ENCODE measurements at regions not wholly inside any gene's neighbourhood (a gene's known extent, or its start where the extent isn't known, plus 50 kb on each side); places are given as distances from the start of the nearest gene placed in this dataset.

DNA sequence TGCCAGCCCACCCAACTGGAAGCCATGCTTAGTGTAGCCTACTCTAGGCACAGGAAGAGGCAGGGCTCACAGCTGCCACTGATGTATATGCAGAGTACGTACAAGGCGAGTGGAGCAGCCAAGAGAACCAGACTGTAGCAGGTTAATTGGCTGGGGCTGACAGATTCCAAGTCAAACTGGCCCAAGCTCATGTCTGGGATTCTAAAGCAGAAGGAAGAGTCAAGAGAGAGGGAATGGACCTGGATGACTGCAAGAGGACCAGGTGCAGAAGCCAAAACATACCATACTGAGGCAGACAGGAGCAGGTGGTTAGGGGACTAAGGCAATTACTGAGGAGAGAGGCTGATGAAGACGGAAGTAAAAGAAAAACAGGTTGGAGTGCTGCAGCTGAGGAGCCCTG is 51.3 kb upstream of the LRRN2 start:
- DNase-seq: no peak

DNA sequence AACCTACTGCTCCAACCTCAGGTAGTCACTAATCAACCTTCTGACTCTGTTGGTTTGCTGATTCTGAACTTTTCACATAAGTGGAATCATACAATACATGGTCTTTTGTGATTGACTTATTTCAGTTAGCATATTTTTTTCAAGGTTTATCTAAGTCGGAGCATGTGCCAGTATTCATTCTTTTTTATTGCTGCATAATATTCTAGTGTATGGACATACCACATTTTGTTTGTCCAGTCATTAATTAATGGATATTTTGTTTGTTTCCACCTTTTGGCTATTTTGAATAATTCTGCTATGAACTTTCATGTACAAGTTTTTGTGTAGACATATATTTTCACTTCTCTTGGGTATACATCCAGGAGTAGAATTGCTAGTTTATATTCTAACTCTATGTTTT is 53.0 kb upstream of the LRRN2 start:
- DNase-seq: no peak

DNA sequence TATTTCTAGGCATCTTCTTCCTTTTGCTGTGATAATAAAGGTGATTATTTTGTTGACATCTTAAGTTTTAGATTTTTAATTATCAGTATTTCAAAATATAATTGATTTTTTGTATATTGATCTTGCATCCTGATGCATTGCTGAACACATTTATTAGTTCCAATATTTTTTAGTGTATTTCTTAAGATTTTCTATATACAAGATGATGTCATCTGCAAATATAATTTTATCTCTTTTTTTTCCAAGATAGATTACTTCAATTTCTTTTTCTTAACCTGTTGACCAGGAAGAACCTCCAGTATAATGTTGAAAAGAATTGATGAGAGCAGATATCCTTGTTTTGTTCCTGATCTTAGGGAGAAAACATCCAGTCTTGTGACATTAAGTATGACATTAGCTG is 54.8 kb upstream of the LRRN2 start:
- DNase-seq: no peak

DNA sequence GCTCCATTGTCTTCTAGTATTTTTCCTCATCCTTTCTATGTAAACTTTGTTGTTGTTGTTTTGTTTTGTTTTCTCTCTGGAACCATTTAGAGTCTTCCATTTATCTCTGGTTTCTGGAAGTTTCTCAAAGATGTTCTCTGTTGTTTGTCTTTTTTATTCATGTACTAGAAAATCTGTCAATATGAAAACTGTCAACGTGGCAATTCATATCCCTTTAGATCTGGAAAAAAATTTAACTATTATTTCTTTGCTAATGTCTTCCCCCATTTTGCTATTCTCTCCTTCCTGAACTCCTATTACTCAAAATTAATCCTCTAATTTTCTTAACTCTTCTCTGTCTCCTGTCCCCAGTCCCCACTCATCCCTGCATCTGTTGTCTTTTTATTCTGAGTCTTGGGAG is 55.9 kb upstream of the LRRN2 start:
- DNase-seq: no peak

DNA sequence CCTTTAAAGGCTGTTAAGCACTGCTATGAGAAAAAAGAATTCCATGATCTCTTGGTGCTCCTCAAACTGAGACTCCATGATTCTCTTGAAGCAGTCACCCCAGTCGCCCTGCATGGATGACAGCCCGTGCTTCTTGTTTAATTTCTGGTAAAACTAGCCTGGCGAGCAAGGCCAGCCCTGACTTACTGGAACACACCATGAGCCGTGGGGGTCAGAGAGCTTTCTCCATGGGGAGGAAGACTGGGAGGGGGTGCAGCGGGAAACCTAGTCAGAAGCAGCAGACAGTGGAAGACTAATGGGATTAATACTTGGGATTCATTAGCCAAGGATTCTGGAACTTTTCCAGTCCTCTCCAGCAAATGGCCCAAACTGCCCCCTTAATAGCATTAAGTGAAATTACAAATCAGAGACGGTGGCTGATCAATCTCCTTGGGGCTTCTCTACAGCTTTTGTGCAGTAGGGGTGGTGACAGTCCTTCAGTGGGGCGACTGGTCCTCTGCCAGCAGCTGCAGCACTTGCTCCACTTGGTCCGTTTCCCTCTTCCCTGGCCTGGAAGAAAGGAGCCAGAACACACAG is 57.2 kb upstream of the LRRN2 start:
- DNase-seq: no peak

DNA sequence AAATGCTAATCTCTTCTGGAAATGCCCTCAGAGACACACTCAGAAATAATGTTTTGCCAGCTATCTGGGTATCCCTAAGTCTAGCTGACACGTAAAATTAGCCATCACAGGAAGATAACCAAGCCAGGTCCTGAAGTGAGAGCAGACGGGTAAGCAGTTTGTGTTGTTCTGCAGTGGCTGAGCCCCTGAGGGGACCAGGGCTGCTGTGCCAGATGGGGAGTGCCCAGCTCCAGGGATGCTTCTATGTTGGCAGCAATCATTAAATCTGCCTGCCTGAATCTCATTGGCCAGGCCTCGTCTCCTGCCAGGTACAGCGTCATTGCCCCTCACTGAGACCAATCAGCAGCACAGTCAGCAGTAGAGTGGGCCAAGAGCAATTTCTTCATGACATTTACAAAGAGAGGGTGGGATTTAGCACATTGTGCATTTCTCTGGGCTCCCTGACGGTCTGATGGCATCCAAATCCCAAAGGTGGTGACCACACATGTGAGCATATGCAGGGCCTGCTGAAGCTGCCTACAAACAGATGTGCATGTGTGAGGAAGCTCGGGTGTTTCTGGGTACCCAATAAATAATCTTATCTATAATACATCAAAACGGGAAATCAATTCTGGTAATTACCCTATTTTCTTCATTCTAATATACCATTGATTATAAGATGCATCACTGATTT is 58.7 kb upstream of the LRRN2 start:
- DNase-seq: no peak

DNA sequence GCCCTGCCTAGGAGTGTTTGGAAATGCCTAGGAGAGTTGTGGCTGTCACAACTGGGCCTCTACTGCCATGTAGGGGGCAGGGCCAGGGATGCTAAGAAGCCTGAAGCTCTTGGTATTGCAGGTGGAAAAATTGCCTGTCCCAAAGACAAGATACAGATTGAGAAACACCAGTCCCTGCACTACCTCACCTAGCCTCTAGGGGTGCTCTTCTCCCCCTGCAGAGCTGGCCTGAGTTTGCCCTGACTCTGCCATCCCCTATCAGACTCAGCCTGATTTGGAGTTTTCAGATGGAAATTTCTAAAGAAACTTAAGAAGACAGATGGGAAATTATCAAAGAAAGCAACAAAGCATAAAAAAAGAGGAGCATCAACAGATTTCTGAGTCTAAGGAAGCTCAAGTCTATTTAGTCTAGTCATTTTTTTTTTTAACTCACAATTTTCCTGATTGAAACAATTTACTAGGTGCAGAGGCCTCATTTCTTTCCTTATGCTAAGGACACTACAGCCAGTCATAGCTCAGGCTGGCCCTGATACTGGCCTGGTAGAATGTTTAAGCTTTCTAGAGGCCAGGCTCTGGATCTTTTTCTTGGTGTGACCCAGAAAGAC is 61.4 kb upstream of the LRRN2 start:
- peak; percentile 13 for DNase-seq

DNA sequence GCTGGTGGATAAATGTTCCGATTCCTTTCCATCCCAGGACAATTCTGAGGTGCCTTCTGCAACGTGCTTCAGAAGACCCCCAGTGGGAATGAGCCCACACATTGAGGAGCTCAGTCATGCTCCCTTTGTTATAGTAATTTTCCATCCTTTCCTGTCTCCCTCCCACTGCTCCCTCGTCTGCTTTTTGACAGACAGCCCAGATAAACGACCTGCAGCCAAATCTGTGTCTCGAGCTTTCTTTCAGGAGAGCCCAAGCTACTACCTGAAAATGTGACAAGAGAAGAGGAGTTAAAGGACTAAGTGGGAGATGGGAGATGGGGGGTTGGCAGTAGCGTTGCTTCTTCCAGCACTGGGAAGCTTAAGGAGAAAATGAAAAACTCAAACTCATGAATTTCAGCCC is 65.9 kb upstream of the LRRN2 start:
- no peak for DNase-seq

DNA sequence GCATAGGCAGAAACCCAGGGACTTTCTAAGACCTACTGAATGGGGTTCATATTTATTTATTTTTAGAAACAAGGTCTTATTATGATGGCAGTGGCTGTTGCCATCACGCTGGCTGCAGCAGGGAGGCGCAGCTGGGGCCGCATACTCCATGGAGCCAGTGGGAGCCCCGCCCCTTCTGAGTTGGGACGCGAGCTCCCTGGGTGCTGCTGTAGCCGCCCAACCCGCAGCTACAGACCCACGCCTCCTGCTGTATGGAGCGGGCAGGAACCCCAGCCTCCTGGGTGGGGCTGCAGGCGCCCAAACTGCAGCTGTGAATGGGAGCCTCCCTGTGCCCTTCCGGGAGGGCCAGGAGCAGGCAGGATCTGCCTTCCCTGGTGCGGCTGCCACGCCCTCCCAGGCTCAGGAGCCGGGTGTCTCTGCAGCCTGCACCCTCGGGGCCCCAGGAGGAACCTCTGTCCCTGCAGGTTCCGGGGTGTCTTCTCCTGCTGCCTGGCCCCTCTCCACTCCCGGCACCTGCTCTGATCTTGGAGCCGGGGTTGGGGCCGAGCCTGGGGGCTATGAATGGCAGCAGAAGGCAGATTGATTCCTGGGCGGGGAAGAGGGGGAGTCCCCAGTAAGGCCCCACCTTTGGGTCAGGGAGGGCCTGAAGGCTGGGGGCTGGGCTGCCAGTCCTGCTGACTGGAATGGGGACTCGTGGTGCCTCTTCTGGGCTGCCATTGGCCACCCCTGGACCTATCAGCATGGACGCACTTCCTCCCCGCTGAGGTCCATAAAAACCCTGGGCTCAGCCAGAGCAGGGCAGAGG is 66.5 kb upstream of the LRRN2 start:
- DNase-seq: no peak

DNA sequence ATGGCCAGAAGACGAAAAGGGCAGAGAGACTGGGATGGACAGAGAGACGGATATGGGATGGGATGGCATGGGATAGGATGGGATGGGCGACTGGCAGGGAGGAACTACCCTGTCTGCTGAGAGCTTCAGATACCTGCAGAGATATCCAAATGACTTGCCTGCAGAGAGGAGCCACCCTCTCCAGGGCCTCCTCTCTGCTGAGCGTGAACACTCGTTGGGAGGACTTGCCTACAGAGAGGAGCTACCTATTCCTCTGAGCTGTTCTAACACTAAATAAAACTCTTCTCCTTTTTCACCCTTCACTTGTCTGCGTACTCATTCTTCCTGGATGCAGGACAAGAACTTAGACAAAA is 67.1 kb upstream of the LRRN2 start:
- DNase-seq: no peak

DNA sequence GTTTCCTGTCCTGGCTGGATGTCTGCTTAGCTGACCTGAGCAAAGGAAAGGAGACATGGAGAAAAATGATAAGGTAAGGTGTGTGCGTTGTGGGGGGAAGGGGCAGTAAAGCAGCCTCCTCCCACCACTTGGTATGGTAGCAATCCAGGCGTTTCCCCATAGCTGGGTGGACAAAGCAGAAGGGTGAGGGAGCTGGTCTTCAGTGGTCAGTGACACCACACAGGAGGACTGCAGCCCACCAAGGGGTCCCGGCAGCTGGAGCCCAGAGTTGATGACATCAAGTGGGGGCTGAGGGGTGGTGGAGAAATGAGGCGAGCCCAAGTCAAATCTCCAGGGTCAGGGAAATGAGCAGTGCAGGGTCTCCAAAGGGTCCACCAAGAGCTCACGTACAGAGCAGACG is 69.3 kb upstream of the LRRN2 start:
- no peak for DNase-seq

DNA sequence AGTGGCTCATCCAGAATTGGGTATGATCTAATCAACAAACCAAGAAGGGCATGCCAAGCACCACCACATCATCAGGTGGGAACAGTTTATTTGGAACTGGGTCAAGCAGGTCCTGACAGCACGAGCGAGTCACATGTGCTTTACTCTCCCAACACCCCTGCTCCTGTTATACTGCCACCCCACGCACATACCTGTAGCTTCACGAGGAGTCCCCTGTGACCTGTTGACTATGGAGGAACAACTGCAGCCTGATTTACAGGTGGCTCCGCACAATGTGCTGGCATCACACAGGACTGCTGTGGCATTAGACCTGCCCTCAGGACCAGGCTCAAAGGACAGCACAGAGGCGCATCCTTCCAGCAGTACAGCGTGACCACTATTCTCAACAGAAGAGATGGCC is 70.8 kb upstream of the LRRN2 start:
- DNase-seq: no peak

DNA sequence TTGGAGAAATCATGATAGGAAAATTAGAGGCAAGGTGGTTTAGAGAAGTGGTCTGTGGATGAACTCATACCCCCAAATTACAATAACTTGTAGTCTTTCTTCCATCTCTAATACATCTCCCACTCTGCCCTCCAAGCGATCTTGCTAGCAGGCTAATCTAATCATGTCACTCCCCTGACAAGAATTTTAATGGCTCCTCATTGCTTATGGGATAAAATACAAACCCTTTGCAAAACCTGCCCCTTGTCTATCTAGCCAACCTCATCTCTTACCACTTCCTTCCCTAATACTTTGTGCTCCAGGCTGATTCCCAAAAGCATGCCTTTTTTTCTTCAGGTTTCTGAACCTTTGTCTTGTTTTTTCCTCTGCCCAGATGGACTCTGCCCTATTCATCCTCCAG is 71.3 kb upstream of the LRRN2 start:
- DNase-seq: no peak

DNA sequence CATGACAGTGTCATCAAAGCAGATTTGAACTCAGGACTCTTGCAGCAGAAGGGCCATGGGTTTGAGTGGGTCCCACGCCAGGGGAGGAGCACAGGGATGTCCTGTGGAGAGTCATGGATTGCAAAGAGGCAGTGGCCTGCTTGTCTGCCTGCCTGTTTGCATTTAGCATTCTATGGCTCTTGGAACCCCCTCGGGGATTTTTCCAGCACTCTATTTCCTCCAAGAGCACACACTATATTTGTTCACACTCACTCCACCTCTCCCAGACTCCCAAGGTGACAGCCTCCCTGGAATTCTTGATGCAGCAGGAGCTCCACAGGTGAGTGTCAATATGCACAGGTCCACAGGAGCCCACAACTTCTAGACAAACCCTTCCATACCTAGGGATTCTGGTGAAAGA is 73.1 kb upstream of the LRRN2 start:
- no peak for DNase-seq

DNA sequence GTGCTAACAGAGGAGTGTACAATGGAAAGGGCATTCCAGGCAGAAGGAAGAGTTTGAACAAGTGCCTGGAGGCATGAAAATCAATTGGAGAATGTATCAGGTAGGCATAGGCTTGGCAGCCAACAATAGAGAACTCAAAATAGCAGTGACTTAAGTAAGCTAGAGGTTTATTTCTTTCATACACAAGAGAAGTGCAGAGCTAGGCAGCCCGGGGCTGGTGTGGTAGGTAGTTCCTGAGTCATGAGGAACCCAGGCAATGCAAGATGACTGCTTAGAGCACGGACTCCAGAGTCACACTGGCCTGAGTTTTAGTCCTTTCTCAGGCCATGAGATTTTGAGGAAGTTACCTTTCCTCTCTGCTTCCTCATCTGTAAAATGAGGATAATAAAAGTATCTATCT is 74.8 kb upstream of the LRRN2 start:
- DNase-seq: no peak

DNA sequence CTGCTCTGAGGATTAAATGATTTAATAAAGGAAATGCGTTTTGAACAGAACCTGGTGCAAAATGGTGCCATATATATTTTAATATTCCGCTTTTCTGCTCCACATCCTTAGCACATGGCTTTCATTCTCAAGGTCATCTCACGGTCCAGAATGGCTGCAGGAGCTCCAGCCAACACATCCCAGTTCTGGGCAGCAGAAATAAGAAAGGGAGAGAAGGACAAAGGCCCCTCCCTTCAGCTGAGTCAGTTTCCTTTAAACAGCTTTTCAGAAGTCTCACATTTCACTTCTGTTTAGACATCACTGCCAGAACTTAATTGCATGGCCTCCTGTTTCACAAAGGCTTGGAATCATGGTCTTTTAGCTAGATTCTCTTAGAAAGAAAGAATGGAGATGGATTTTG is 75.2 kb upstream of the LRRN2 start:
- no peak for DNase-seq

DNA sequence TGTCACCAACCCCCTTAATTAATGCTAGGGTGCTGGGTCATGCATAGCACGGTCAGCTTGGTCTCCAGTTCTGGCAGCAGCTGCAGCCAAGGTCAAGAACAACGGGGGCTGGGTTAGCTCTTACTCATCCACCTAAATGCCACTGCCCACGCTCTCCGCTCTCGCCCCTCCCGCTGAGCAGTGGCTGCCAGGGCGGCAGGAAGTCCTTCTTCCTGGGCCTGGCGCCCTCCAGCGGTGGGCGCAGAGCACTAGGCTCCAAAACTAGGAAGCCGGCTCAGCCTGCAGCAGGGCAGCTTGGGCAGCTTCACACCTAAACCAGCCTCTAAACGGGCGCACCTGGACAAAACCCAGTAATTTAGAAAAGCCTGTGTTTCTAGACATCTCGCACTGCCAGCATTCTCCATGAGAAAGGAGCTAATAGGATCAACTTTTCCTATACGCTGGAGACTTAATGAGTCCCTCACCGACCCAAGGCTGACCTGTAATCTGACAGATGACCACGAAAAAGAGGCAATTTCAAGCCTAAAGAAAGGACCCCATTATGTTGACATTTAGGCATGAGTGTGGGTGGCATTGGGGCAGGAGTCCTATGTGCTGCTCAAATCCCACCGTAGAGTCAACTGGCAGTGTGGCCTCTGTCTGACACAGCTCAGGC is 78.4 kb upstream of the LRRN2 start:
- peak; percentile 65 for DNase-seq

DNA sequence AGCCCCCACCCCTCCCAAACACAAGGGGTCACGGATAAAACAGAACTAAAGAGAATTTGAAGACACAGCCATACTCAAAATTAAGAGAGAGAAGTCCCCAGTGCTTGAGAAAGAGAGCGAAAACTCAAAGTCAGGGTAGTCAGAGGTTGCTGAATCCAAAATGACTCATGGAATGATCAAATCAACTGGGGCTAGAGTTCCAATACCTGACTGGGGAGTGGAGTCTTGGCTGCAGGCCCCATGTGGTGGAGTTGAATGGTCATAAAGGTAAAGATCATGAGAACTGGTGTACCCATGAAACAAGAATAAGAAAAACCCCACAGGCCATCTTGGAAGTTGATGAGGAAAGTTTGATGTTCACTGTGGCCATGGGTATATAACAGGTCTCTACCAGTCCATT is 84.5 kb upstream of the LRRN2 start:
- no peak for DNase-seq

DNA sequence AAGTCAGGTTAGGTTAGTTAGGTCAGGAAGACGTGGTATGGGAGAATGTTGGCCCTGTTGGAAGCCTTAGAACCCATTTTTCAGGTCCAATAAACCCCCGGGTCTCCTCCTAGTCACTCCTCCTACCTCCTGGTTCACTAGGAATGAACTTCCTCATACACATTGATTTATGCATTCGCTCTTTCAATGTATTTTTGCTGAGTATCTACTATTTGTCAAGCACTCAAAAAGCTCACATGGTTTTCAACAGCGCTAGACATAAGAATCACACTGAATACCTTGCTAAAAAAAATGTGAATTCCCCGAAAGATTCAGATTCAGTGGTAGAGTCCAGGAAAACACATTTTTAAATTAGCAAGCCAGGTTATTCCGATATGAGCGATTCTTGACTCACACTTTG is 85.8 kb upstream of the LRRN2 start:
- no peak for DNase-seq

DNA sequence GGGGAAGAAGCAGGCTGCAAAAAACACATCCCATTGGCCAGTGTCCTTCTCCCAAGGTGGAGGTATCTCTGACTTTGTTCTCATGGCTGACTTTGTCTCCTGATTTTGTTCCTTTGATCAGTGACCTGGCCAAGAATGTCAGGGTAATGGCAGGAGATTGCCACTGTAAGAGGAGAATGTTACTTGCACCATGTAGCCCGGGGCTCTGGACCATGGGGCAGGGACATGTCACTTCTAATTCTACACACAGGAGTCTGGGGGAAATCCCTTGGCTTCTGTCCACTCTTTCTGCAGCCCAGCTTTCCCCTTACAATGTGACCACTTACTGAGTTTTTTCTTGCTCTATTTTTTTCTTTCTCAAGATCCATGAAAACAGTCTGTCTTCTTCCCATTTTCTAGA is 87.7 kb upstream of the LRRN2 start:
- DNase-seq: no peak

DNA sequence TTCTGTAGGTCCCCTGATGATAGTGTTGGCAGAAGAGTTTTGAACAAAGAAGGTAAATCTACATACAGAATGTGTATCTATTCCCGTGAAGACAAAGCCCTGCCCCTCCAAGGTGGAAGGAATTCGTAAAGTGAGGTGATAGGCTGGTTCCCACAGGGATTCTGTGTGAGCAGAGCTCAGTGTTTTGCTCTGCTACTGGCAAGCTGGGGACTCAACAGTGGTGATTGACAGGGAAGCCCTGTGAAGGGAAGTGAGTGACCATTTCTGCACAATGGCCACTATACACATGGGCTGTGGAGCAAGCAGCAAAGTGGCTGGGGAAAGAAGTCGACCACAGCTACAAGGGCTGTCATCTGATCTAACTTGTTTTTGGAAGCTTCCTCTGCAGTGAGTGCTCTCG is 90.0 kb upstream of the LRRN2 start:
- no peak for DNase-seq

DNA sequence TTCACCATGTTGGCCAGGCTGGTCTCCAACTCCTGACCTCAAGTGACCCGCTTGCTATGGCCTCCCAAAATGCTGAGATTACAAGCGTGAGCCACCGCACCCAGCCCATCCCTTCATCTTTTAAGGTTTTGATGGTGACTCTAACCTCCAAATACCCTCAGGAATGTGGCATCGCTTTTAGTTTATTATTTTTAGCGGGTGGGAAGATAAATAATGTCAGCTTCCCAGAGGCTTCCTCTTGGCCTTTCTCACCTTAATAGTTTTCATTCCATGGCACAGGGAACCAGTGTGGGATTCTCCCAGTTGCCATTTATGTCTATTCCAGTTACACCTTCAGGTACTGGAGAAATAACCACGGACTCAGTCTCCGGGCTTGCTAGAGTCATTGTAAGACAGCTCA is 92.1 kb upstream of the LRRN2 start:
- no peak for DNase-seq

DNA sequence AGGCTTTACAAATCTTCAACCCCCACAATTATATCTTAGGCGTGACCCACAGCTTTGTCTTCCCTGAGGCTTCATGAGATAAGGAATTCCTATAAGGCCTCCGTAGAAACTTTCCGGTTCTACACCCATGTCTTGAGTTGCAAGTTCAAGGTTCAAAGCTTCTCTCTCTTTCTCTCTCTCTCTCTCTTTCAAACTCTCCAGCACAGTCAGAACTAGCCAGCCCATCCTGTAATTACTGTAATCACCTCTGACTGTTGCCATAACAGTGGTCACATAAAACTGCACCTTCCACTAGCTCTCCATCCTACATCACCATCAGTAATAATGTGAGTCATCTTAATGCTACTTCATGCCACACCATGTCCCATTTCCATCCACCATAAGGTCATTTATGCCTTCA is 90.0 kb upstream of the NFASC start:
- DNase-seq: no peak

Data from CD4-positive, alpha-beta T cell treated with Interferon gamma for 1 hour (primary cell).